Epithelial cell of proximal tubule (primary cell): ENCODE measurements at regions not wholly inside any gene's neighbourhood (a gene's known extent, or its start where the extent isn't known, plus 50 kb on each side); places are given as distances from the start of the nearest gene placed in this dataset.

ENCODE experiments used
- DNase-seq: peaks from one replicate; pipeline ENCODE4 v3.0.0-alpha.2; 2011; ENCODE audit warnings: low read depth
- H3K4me3 ChIP-seq: 2 replicates; pipeline ENCODE4 v1.5.1; 2011; ENCODE audit warnings: low read depth, mild to moderate bottlenecking, low read length
- CTCF ChIP-seq: conservative IDR thresholded peaks from 2 replicates; pipeline ENCODE4 v1.5.1; 2012; ENCODE audit warnings: low read depth, mild to moderate bottlenecking, low read length

DNA sequence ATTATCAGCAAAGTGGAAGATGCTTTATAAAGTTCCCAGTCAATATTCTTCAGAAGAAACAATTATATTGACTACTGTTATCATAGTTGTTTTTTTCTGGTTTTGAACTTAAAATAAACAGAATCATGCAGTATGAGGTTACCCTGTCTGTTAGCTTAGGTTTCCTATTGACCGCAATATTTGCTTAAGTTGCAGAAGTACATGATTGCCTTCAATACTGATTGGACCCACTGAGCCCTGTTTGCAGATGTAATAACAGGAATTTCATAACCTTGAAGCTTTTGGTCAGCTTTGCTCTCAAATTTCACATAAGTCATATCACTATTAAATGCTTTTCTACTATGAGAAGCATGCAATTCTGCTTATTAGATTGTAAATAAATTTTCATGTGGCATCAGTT is 229.1 kb upstream of the FSTL5 start:
- no peak for DNase-seq
- no peak for TF ChIP-seq CTCF
- H3K4me3 ChIP-seq = no peak overlapping the region

DNA sequence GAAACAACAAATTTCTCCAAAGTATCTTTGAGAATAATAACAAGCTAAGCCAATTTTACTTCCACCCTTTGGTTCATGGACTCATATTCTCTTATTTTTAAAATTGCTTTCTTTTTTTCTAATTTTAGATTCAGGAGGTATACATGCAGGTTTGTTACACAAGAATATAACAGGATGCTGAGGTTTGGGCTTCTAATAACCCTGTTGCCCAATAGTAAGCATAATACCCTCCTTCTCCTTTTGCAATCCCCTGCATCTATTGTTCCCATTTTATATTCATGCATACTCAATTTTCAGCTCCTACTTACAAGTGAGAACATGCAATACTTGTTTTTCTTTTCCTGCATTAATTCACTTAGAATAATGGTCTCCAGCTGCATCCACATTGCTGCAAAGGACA is 202.3 kb upstream of the FSTL5 start:
- H3K4me3 ChIP-seq = no peak overlapping the region
- no peak for TF ChIP-seq CTCF
- no peak for DNase-seq

DNA sequence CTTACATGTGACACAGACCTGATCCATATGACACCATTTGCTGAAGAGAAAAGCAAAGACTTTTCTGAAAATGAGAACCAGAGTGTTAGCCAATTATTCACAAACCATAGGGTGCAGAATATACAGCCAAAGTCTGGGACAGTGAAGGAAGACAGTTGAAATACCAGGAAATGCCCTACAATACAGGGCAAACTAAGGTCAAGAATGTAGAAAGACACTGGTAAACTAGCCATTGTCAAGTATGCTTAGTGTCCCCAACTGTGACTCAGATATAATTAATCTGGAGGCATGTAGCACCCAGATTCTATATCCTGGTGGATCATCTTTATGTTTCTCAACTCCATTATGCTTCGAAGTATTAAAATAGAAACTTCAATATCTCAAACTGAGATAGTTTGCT is 200.9 kb upstream of the FSTL5 start:
- no peak for DNase-seq
- H3K4me3 ChIP-seq = no peak overlapping the region
- TF ChIP-seq CTCF = no peak

DNA sequence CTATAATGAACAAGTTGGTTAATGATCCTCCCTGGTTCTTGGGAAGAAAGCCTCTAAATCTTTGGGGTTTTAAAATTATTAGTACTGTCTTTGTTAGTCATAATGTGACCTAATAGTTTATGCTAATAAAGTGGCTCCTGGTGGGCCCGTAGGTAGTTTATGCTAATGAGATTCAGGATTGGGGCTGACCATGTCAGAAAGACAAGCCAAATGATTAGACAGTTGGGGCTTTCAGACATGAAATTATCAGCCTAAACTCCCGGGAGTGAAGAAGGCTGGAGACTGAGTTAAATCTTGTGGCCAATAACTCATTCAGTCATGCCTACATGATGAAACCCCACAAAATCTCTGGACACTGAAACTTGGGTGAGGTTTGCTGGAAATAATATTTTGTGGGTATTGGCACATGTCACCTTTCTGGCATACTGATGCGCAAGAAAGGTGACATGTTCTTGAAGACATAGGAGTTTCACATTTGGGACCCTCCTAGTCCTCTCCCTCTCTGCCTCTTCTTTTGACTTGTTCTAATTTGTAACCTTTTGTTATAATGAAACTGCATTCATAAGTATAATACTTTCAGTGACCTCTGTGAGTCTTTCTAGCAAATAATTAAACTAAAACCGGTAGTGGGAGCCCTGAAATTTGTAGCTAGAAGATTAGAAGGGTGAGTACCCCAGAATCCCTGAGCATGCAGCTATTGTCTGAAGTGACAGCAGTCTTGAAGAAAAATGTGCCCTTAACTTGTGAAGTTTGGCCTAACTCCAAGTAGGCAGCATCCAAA is 196.8 kb upstream of the FSTL5 start:
- no peak for TF ChIP-seq CTCF
- no peak for DNase-seq
- no peak overlapping the region for H3K4me3 ChIP-seq

GRCh38 chr4:162356181-162356580 is 192.4 kb upstream of the FSTL5 start:
- no peak for TF ChIP-seq CTCF
- no peak for DNase-seq
- no peak overlapping the region for H3K4me3 ChIP-seq

GRCh38 chr4:162352580-162353107 is 188.8 kb upstream of the FSTL5 start:
- TF ChIP-seq CTCF = no peak
- no peak for DNase-seq
- no peak overlapping the region for H3K4me3 ChIP-seq

GRCh38 chr4:162350331-162350730 is 186.5 kb upstream of the FSTL5 start:
- TF ChIP-seq CTCF = no peak
- DNase-seq = no peak
- no peak overlapping the region for H3K4me3 ChIP-seq
